CD14-positive monocyte (primary cell): ENCODE measurements at regions not wholly inside any gene's neighbourhood (a gene's known extent, or its start where the extent isn't known, plus 50 kb on each side); places are given as distances from the start of the nearest gene placed in this dataset.

ENCODE experiments used
- DNase-seq, 3 donors: peaks; one replicate each; pipeline ENCODE4 v3.0.0-alpha.2; 2011 to 2022
- H2AFZ ChIP-seq: 2 replicates; pipeline ENCODE4 v1.6.0; 2012; ENCODE audit warnings: mild to moderate bottlenecking, low read depth, low read length, inconsistent platforms; ENCODE audit not compliant: insufficient read depth, poor library complexity, severe bottlenecking
- H3K27ac ChIP-seq, 2 donors: 1 replicate in 1 of 2; 2 replicates in 1 of 2; pipeline ENCODE4 v1.5.1; 2012 to 2013; ENCODE audit warnings: low read length in 2 of 2, control low read depth in 1 of 2, inconsistent platforms in 1 of 2, low read depth in 1 of 2, mild to moderate bottlenecking in 1 of 2
- H3K27me3 ChIP-seq, 2 donors: one replicate each; pipeline versions ENCODE4 v1.6.0 to v1.6.1; 2011 to 2013; ENCODE audit warnings: low read length in 2 of 2; ENCODE audit not compliant: control insufficient read depth in 2 of 2, insufficient read depth in 2 of 2
- H3K36me3 ChIP-seq, 2 donors: replicated peaks in 1 of 2; 1 replicate in 1 of 2; 2 replicates in 1 of 2; pipeline versions ENCODE4 v1.5.1 to v1.6.1; 2012 to 2013; ENCODE audit warnings: low read length in 2 of 2, control low read depth in 1 of 2, inconsistent platforms in 1 of 2, mild to moderate bottlenecking in 1 of 2; ENCODE audit not compliant: insufficient read depth in 2 of 2, control insufficient read depth in 1 of 2
- H3K4me1 ChIP-seq, 2 donors: 1 replicate in 1 of 2; 2 replicates in 1 of 2; pipeline versions ENCODE4 v1.5.1 to v1.6.1; 2012 to 2013; ENCODE audit warnings: low read length in 2 of 2, control low read depth in 1 of 2, inconsistent platforms in 1 of 2, mild to moderate bottlenecking in 1 of 2, moderate library complexity in 1 of 2; ENCODE audit not compliant: insufficient read depth in 2 of 2, control insufficient read depth in 1 of 2
- H3K4me2 ChIP-seq: replicated peaks from 2 replicates; pipeline ENCODE3; 2012; ENCODE audit warnings: low read length, moderate library complexity, mild to moderate bottlenecking; ENCODE audit not compliant: poor library complexity, severe bottlenecking; ENCODE audit errors: extremely low read depth
- H3K4me3 ChIP-seq, 3 experiments: fragments of 200-600 bp in 1 of 3; sonication (generic) in 1 of 3; replicated peaks in 1 of 3; 1 replicate in 2 of 3; 2 replicates in 1 of 3; pipeline ENCODE4 v1.5.1; 2011 to 2013; ENCODE audit warnings: low read length in 3 of 3, mild to moderate bottlenecking in 3 of 3, control low read depth in 2 of 3, low read depth in 2 of 3, inconsistent platforms in 1 of 3, moderate library complexity in 1 of 3
- H3K79me2 ChIP-seq: 2 replicates; pipeline ENCODE4 v1.6.0; 2012; ENCODE audit warnings: mild to moderate bottlenecking, control low read depth, inconsistent platforms, low read length, moderate library complexity; ENCODE audit not compliant: insufficient read depth
- H3K9ac ChIP-seq: 2 replicates; pipeline ENCODE4 v1.6.0; 2017; ENCODE audit warnings: low read length, mild to moderate bottlenecking; ENCODE audit not compliant: insufficient read depth, poor library complexity, severe bottlenecking
- H3K9me3 ChIP-seq, 2 donors: replicated peaks in 1 of 2; 1 replicate in 1 of 2; 2 replicates in 1 of 2; pipeline versions ENCODE4 v1.5.1 to v1.6.1; 2012 to 2013; ENCODE audit warnings: low read length in 2 of 2, control low read depth in 1 of 2; ENCODE audit not compliant: control insufficient read depth in 1 of 2, insufficient read depth in 1 of 2
- H4K20me1 ChIP-seq: 2 replicates; pipeline ENCODE4 v1.6.0; 2012; ENCODE audit warnings: mild to moderate bottlenecking, low read length, control low read depth, moderate library complexity; ENCODE audit not compliant: insufficient read depth
- H3K27ac Mint-ChIP-seq, 7 donors: one replicate each; pipeline ENCODE4 v1.8.0; 2020; ENCODE audit warnings: mild to moderate bottlenecking in 7 of 7, mixed read lengths in 7 of 7, moderate library complexity in 6 of 7, inconsistent platforms in 2 of 7
- H3K27me3 Mint-ChIP-seq, 3 donors: one replicate each; pipeline ENCODE4 v1.8.0; 2021 to 2022; ENCODE audit warnings: low read depth in 3 of 3, mild to moderate bottlenecking in 3 of 3, mixed read lengths in 3 of 3, moderate library complexity in 3 of 3, inconsistent platforms in 1 of 3
- H3K36me3 Mint-ChIP-seq, 2 donors: one replicate each; pipeline ENCODE4 v1.8.0; 2020; ENCODE audit warnings: mixed read lengths in 2 of 2, inconsistent platforms in 1 of 2, mild to moderate bottlenecking in 1 of 2
- H3K4me1 Mint-ChIP-seq: one replicate; pipeline ENCODE4 v1.8.0; 2020; ENCODE audit warnings: mild to moderate bottlenecking, mixed read lengths
- H3K4me3 Mint-ChIP-seq, 2 donors: one replicate each; pipeline ENCODE4 v1.8.0; 2020; ENCODE audit warnings: mild to moderate bottlenecking in 2 of 2, mixed read lengths in 2 of 2, moderate library complexity in 1 of 2
- H3K9me3 Mint-ChIP-seq, 7 donors: one replicate each; pipeline ENCODE4 v1.8.0; 2020 to 2022; ENCODE audit warnings: mixed read lengths in 7 of 7, mild to moderate bottlenecking in 6 of 7, moderate library complexity in 6 of 7, inconsistent platforms in 2 of 7
- CTCF ChIP-seq: fragments of 200-600 bp; IDR thresholded peaks from one replicate; pipeline ENCODE4 v1.8.0; 2022; ENCODE audit warnings: antibody characterized with exemption, mild to moderate bottlenecking
- WGBS: methylation state at CpG from one replicate; pipeline ENCODE4 v1.1.5; 2013; ENCODE audit warnings: missing lambda C conversion rate; ENCODE audit not compliant: insufficient coverage; 5-methylcytosine and 5-hydroxymethylcytosine counted together
- intact Hi-C, 2 donors: fragments of 100-400 bp; cut with micrococcal nuclease; formaldehyde crosslinking; loops; one replicate each; pipeline versions ENCODE4 v1.15.0 to v1.15.1; 2023

DNA sequence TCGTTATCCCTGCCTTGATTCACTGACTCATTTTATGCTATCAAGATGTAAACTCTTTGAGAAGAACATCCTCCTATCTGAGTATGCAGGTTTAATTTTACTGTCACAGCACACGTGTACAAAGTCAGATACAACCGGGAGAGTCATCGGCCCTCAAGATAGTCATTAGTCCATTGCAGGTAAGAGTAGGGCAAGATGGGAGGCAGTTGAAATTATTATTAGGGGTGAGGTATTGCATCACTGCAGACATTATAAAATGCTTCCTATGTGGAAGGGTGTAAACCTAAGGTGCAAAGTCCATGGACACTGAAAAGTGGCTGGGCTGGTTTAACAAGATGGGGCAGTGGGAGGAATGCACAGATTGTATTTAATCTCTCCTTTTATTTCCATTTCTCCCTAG is 113.7 kb downstream of the ARL4A start:
- 79% methylated on average over 2 of the region's 4 CpGs for WGBS
- H3K36me3 Mint-ChIP-seq: no peaks in the 10 kb centered on the region
- Histone ChIP-seq H3K4me1 (no peaks in the 10 kb centered on the region), H3K9me3 (no peaks in the 10 kb centered on the region), H2AFZ (no peak overlapping the region), H3K36me3 (no peaks in the 10 kb centered on the region), H3K4me3 (no peak overlapping the region), H3K27ac (no peak overlapping the region), H3K4me2 (no peak overlapping the region), H3K79me2 (no peaks in the 10 kb centered on the region), H4K20me1 (no peaks in the 10 kb centered on the region), H3K9ac (no peak overlapping the region), H3K27me3 (no peaks in the 10 kb centered on the region)
- no peaks in the 10 kb centered on the region for H3K4me1 Mint-ChIP-seq
- intact Hi-C loops: no loop called here
- no peak for TF ChIP-seq CTCF
- peaks cover 0 to 2% (median 0%) of the 10 kb centered on the region in 7 donors for H3K9me3 Mint-ChIP-seq
- no peak for DNase-seq
- H3K27me3 Mint-ChIP-seq: no peaks in the 10 kb centered on the region
- H3K27ac Mint-ChIP-seq: no peak overlapping the region
- H3K4me3 Mint-ChIP-seq: no peak overlapping the region

DNA sequence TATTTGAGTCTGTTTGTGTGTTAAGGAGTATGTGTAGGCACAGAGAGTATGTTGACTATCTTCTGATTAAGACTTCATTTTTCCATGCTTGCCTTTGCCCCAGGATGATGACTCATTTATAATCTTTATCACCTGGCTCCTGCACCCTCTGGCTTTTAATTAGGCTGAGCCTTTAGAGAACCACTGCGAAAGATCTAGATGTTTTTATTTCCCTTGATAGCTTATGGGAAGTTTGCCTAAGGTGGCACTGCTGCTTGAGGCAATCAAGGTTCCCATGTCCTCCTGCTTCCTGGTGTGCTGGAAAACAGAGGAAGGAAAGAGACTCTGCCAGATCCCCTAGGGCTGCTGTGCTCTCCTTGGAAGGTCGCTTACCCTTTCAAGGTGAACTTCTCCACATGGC is 114.6 kb downstream of the ARL4A start:
- no peaks in the 10 kb centered on the region for H3K4me1 ChIP-seq
- Mint-ChIP-seq H3K4me1 (no peaks in the 10 kb centered on the region), H3K4me3 (no peak overlapping the region), H3K36me3 (no peaks in the 10 kb centered on the region), H3K27me3 (no peaks in the 10 kb centered on the region), H3K27ac (no peak overlapping the region), H3K9me3 (peaks cover 0 to 2% (median 0%) of the 10 kb centered on the region in 7 donors)
- H3K27ac ChIP-seq: no peak overlapping the region
- H3K4me2 ChIP-seq: no peak overlapping the region
- H4K20me1 ChIP-seq: no peaks in the 10 kb centered on the region
- H3K4me3 ChIP-seq: no peak overlapping the region
- no peaks in the 10 kb centered on the region for H3K9me3 ChIP-seq
- no peak overlapping the region for H2AFZ ChIP-seq
- H3K36me3 ChIP-seq: no peaks in the 10 kb centered on the region
- intact Hi-C loops: no loop called here
- TF ChIP-seq CTCF: no peak
- DNase-seq: no peak
- H3K27me3 ChIP-seq: no peaks in the 10 kb centered on the region
- no peak overlapping the region for H3K9ac ChIP-seq
- H3K79me2 ChIP-seq: no peaks in the 10 kb centered on the region
- whole genome bisulfite sequencing: 100% methylated on average over 2 of the region's 2 CpGs
